ENCODE measurements at regions not wholly inside any gene's neighbourhood (a gene's known extent, or its start where the extent isn't known, plus 50 kb on each side); places are given as distances from the start of the nearest gene placed in this dataset.

GRCh38 chr9:108360304-108360703 lies 495.5 kb downstream of the ACTL7B start:
- Histone ChIP-seq H4K5ac (ENCODE audit: insufficient read length, low read depth, low read length) (no peak overlapping the region), H3K4me1 (ENCODE audit: insufficient read depth, low read length) (no peaks in the 10 kb centered on the region), H3K4ac (ENCODE audit: low read depth, low read length) (no peak overlapping the region), H3K56ac (ENCODE audit: insufficient read length, low read depth, low read length) (no peak overlapping the region), H3K4me2 (ENCODE audit: insufficient read depth, insufficient read length, low read length) (no peak overlapping the region), H3K14ac (ENCODE audit: insufficient read depth, low read length) (no peak overlapping the region), H4K20me1 (ENCODE audit: control insufficient read depth, insufficient read depth, insufficient read length) (no peaks in the 10 kb centered on the region), H3K23me2 (ENCODE audit: insufficient read length, low read depth, low read length, poor library complexity, severe bottlenecking) (no peaks in the 10 kb centered on the region), H3K9ac (ENCODE audit: extremely low read depth, insufficient read length, low read length) (no peak overlapping the region), H3K18ac (ENCODE audit: insufficient read length, low read depth, low read length) (no peak overlapping the region), H3K27ac (ENCODE audit: insufficient read length, low read depth, low read length) (no peak overlapping the region), H2BK12ac (ENCODE audit: insufficient read length, low read depth, low read length) (no peak overlapping the region), H3K79me1 (ENCODE audit: insufficient read depth, low read depth, low read length, poor library complexity, severe bottlenecking) (no peaks in the 10 kb centered on the region), H3K23ac (ENCODE audit: insufficient read length, low read depth, low read length) (no peak overlapping the region), H2AK5ac (ENCODE audit: insufficient read length, low read length) (no peak overlapping the region), H2AFZ (ENCODE audit: low read length) (no peak overlapping the region), H3K79me2 (ENCODE audit: insufficient read depth, low read length) (no peaks in the 10 kb centered on the region), H2BK15ac (ENCODE audit: low read depth, low read length) (no peak overlapping the region), H2BK5ac (ENCODE audit: insufficient read length, low read length) (no peak overlapping the region), H2BK20ac (ENCODE audit: low read depth, low read length, poor library complexity, severe bottlenecking) (no peak overlapping the region), H3K27me3 (ENCODE audit: insufficient read depth, low read length) (no peaks in the 10 kb centered on the region), H4K8ac (replicated peaks; ENCODE audit: insufficient read length, low read depth, low read length) (no peak overlapping the region), H3K9me3 (ENCODE audit: control insufficient read depth, low read depth, low read length) (no peaks in the 10 kb centered on the region), H4K91ac (ENCODE audit: insufficient read length, low read depth, low read length) (no peak overlapping the region), H2BK120ac (ENCODE audit: low read depth, low read length, poor library complexity, severe bottlenecking) (no peak overlapping the region), H3T11ph (ENCODE audit: low read length) (no peak overlapping the region)
- peaks cover 0 to 2% of the 10 kb centered on the region in 2 experiments; a peak in 2 of 5 replicates for H3K9me3 Mint-ChIP-seq
- no peak for DNase-seq
- no peak for TF ChIP-seq CTCF (conservative IDR thresholded peaks at IDR 0.05)
- H3K4me1 Mint-ChIP-seq, result no peaks in the 10 kb centered on the region
- H3K36me3 Mint-ChIP-seq (ENCODE audit: insufficient read depth in 1 of 3, low read depth in 3 of 3), result 0 out of 7 replicates have a peak, but pooled peaks cover 0 to 3% (median 0%) of the 10 kb centered on the region in 3 experiments
- H3K27me3 Mint-ChIP-seq (ENCODE audit: low read depth), result no peaks in the 10 kb centered on the region
- WGBS (ENCODE audit: extremely low coverage, insufficient read length, low lambda C conversion rate), result no CpG with 5 or more reads among the region's 3 CpGs
- no peak overlapping the region for H3K27ac Mint-ChIP-seq
- H3K4me3 Mint-ChIP-seq, result no peak overlapping the region
